ENCODE measurements at regions not wholly inside any gene's neighbourhood (a gene's known extent, or its start where the extent isn't known, plus 50 kb on each side); places are given as distances from the start of the nearest gene placed in this dataset.

- H3K4me1 ChIP-seq = no peaks in the 10 kb centered on the region
- TF ChIP-seq CTCF (IDR thresholded peaks at IDR 0.05 in 8 of 11, conservative IDR thresholded peaks at IDR 0.05 in 3 of 11) (no peak), POLR2A (IDR thresholded peaks at IDR 0.05) (no peak), POLR2AphosphoS5 (IDR thresholded peaks at IDR 0.05) (no peak)
- DNase-seq = no peak
- no peaks in the 10 kb centered on the region for H3K36me3 ChIP-seq
- no peak overlapping the region for H3K27ac ChIP-seq
- no peaks in the 10 kb centered on the region for H3K27me3 ChIP-seq (replicated peaks in 1 of 7)
- no peak overlapping the region for H3K4me3 ChIP-seq
- intact Hi-C loops (cut with DNase I; ENCODE audit: low total_unique reads) = no loop called here
- peaks cover 0 to 30% (median 8%) of the 10 kb centered on the region in 8 donors for H3K9me3 ChIP-seq
- 73 to 82% (median 79%) methylated on average over 7 of the region's 7 CpGs for WGBS, 5 donors
Observed at GRCh38 chr16:5598793-5599192, 501.2 kb upstream of the EEF2KMT start.

- Histone ChIP-seq H3K4me3 (no peak overlapping the region), H3K9me3 (peaks cover 0 to 29% (median 8%) of the 10 kb centered on the region in 8 donors), H3K27ac (no peak overlapping the region), H3K36me3 (no peaks in the 10 kb centered on the region), H3K27me3 (replicated peaks in 1 of 7) (no peaks in the 10 kb centered on the region), H3K4me1 (no peaks in the 10 kb centered on the region)
- TF ChIP-seq POLR2A (IDR thresholded peaks at IDR 0.05) = no peak
- TF ChIP-seq CTCF (IDR thresholded peaks at IDR 0.05 in 8 of 11, conservative IDR thresholded peaks at IDR 0.05 in 3 of 11) = no peak
- no peak for TF ChIP-seq POLR2AphosphoS5 (IDR thresholded peaks at IDR 0.05)
- intact Hi-C loops (cut with DNase I; ENCODE audit: low total_unique reads) = no loop called here
- 78 to 90% (median 88%) methylated on average over 3 of the region's 3 CpGs for WGBS, 5 donors
- no peak for DNase-seq
Observed at GRCh38 chr16:5595849-5596248, 498.3 kb upstream of the EEF2KMT start.

GRCh38 chr16:5590416-5590815, 492.8 kb upstream of the EEF2KMT start:
- 65 to 84% (median 70%) methylated on average over 8 of the region's 8 CpGs for WGBS, 5 donors
- Histone ChIP-seq H3K4me3 (no peak overlapping the region), H3K36me3 (no peaks in the 10 kb centered on the region), H3K4me1 (no peaks in the 10 kb centered on the region), H3K9me3 (peaks cover 0 to 12% (median 0%) of the 10 kb centered on the region in 8 donors), H3K27me3 (replicated peaks in 1 of 7) (no peaks in the 10 kb centered on the region), H3K27ac (no peak overlapping the region)
- TF ChIP-seq POLR2AphosphoS5 (IDR thresholded peaks at IDR 0.05) (no peak), POLR2A (IDR thresholded peaks at IDR 0.05) (no peak), CTCF (IDR thresholded peaks at IDR 0.05 in 8 of 11, conservative IDR thresholded peaks at IDR 0.05 in 3 of 11) (no peak)
- intact Hi-C loops (cut with DNase I; ENCODE audit: low total_unique reads) = no loop called here
- no peak for DNase-seq

- no peak for TF ChIP-seq POLR2A (IDR thresholded peaks at IDR 0.05)
- TF ChIP-seq CTCF (IDR thresholded peaks at IDR 0.05 in 8 of 11, conservative IDR thresholded peaks at IDR 0.05 in 3 of 11) = no peak
- no peak for TF ChIP-seq POLR2AphosphoS5 (IDR thresholded peaks at IDR 0.05)
- no peak for DNase-seq
- Histone ChIP-seq H3K9me3 (peaks cover 0 to 7% (median 0%) of the 10 kb centered on the region in 8 donors), H3K4me3 (no peak overlapping the region), H3K27me3 (replicated peaks in 1 of 7) (no peaks in the 10 kb centered on the region), H3K4me1 (no peaks in the 10 kb centered on the region), H3K27ac (no peak overlapping the region), H3K36me3 (no peaks in the 10 kb centered on the region)
- 61 to 67% (median 63%) methylated on average over 7 of the region's 7 CpGs for WGBS, 5 donors
- intact Hi-C loops (cut with DNase I; ENCODE audit: low total_unique reads) = loop anchor here (10.0 kb wide), 1 partner anchor 55 kb away; no protein-coding TSS in a partner anchor
Observed at GRCh38 chr16:5589812-5590373, 492.3 kb upstream of the EEF2KMT start.
